ENCODE measurements at regions not wholly inside any gene's neighbourhood (a gene's known extent, or its start where the extent isn't known, plus 50 kb on each side); places are given as distances from the start of the nearest gene placed in this dataset.

DNA sequence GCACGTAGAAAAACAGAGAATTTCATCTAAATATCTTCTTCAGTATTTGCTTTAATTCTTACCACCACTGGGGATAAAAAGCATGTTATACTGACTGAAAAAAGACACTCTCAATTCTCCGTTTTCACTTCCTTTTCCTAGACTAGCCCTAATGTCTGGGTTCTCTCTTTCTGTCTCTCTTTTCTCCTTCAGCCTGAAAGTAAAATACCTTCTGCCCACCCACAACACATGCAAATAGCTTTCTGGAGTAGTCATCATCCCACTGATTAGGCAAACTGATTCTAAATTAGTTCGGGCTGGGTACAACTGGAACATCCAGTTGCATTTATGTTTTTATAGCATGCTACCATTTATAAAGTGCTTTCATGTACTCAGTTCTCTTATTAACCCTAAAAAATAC, 142.4 kb upstream of the ANKRD50 start:
- H3K36me3 ChIP-seq (ENCODE audit: insufficient read depth, low read length) = no peaks in the 10 kb centered on the region
- no peak overlapping the region for H3K4me3 ChIP-seq (ENCODE audit: insufficient read depth, low read length)
- H3K4me2 ChIP-seq (ENCODE audit: insufficient read depth, low read length) = peak overlapping the region; percentile 27
- no peaks in the 10 kb centered on the region for H4K20me1 ChIP-seq (ENCODE audit: insufficient read depth, low read length)
- H3K27ac ChIP-seq (ENCODE audit: low read depth, low read length) = no peak overlapping the region
- H3K9me3 ChIP-seq (ENCODE audit: low read depth, low read length) = no peaks in the 10 kb centered on the region
- H3K27me3 ChIP-seq (ENCODE audit: insufficient read depth, low read length) = no peaks in the 10 kb centered on the region
- TF ChIP-seq, protein P1, sequence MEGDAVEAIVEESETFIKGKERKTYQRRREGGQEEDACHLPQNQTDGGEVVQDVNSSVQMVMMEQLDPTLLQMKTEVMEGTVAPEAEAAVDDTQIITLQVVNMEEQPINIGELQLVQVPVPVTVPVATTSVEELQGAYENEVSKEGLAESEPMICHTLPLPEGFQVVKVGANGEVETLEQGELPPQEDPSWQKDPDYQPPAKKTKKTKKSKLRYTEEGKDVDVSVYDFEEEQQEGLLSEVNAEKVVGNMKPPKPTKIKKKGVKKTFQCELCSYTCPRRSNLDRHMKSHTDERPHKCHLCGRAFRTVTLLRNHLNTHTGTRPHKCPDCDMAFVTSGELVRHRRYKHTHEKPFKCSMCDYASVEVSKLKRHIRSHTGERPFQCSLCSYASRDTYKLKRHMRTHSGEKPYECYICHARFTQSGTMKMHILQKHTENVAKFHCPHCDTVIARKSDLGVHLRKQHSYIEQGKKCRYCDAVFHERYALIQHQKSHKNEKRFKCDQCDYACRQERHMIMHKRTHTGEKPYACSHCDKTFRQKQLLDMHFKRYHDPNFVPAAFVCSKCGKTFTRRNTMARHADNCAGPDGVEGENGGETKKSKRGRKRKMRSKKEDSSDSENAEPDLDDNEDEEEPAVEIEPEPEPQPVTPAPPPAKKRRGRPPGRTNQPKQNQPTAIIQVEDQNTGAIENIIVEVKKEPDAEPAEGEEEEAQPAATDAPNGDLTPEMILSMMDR (IDR thresholded peaks at IDR 0.05; ENCODE audit: extremely low read depth, low read depth, low read length) = no peak
- peaks cover 7% of the 10 kb centered on the region for H3K4me1 ChIP-seq (ENCODE audit: insufficient read depth, low read length)
- peak overlapping the region; percentile 30 for H2AFZ ChIP-seq (ENCODE audit: low read length)
- peak; percentile 32 for DNase-seq (ENCODE audit: insufficient read length, low spot score, missing footprints)
- H3K79me2 ChIP-seq (ENCODE audit: insufficient read depth, low read length) = no peaks in the 10 kb centered on the region

DNA sequence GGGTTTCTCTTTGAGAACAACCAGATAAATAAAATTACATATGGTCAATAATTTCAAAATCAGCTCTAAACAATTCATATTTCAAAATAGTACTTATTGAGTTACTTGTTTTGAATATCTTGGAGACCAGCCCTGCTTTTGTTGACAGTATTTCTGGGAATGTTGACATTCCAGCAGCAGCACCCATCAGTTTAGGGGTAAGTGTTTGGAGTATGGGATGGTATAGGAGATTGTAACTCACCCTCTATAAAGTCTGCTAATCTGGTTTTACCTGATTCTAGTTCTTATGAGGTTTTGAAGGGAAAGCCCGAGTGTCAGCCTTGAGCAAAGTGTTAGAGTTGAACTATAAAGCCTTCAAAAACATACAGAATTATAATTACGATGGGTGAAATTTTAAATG, 139.2 kb upstream of the ANKRD50 start:
- Histone ChIP-seq H3K36me3 (ENCODE audit: insufficient read depth, low read length) (no peaks in the 10 kb centered on the region), H3K27me3 (ENCODE audit: insufficient read depth, low read length) (no peaks in the 10 kb centered on the region), H4K20me1 (ENCODE audit: insufficient read depth, low read length) (no peaks in the 10 kb centered on the region), H3K9me3 (ENCODE audit: low read depth, low read length) (no peaks in the 10 kb centered on the region), H3K79me2 (ENCODE audit: insufficient read depth, low read length) (no peaks in the 10 kb centered on the region), H3K4me1 (ENCODE audit: insufficient read depth, low read length) (peaks cover 7% of the 10 kb centered on the region), H2AFZ (ENCODE audit: low read length) (no peak overlapping the region), H3K27ac (ENCODE audit: low read depth, low read length) (no peak overlapping the region), H3K4me3 (ENCODE audit: insufficient read depth, low read length) (no peak overlapping the region), H3K4me2 (ENCODE audit: insufficient read depth, low read length) (no peak overlapping the region)
- DNase-seq (ENCODE audit: insufficient read length, low spot score, missing footprints) = no peak
- TF ChIP-seq, protein P1 (IDR thresholded peaks at IDR 0.05; ENCODE audit: extremely low read depth, low read depth, low read length) = no peak

- no peaks in the 10 kb centered on the region for H4K20me1 ChIP-seq (ENCODE audit: insufficient read depth, low read length)
- H3K27ac ChIP-seq (ENCODE audit: low read depth, low read length) = no peak overlapping the region
- H3K27me3 ChIP-seq (ENCODE audit: insufficient read depth, low read length) = no peaks in the 10 kb centered on the region
- DNase-seq (ENCODE audit: insufficient read length, low spot score, missing footprints) = no peak
- no peaks in the 10 kb centered on the region for H3K36me3 ChIP-seq (ENCODE audit: insufficient read depth, low read length)
- no peak overlapping the region for H2AFZ ChIP-seq (ENCODE audit: low read length)
- H3K79me2 ChIP-seq (ENCODE audit: insufficient read depth, low read length) = no peaks in the 10 kb centered on the region
- TF ChIP-seq, protein P1 (IDR thresholded peaks at IDR 0.05; ENCODE audit: extremely low read depth, low read depth, low read length) = no peak
- no peaks in the 10 kb centered on the region for H3K9me3 ChIP-seq (ENCODE audit: low read depth, low read length)
- H3K4me1 ChIP-seq (ENCODE audit: insufficient read depth, low read length) = no peaks in the 10 kb centered on the region
- no peak overlapping the region for H3K4me2 ChIP-seq (ENCODE audit: insufficient read depth, low read length)
- no peak overlapping the region for H3K4me3 ChIP-seq (ENCODE audit: insufficient read depth, low read length)
Measured at GRCh38 chr4:124846306-124846705, 133.8 kb upstream of the ANKRD50 start.

- H3K36me3 ChIP-seq (ENCODE audit: insufficient read depth, low read length) = no peaks in the 10 kb centered on the region
- H4K20me1 ChIP-seq (ENCODE audit: insufficient read depth, low read length) = no peaks in the 10 kb centered on the region
- no peak overlapping the region for H3K4me3 ChIP-seq (ENCODE audit: insufficient read depth, low read length)
- no peak overlapping the region for H2AFZ ChIP-seq (ENCODE audit: low read length)
- H3K4me2 ChIP-seq (ENCODE audit: insufficient read depth, low read length) = no peak overlapping the region
- no peaks in the 10 kb centered on the region for H3K4me1 ChIP-seq (ENCODE audit: insufficient read depth, low read length)
- no peaks in the 10 kb centered on the region for H3K79me2 ChIP-seq (ENCODE audit: insufficient read depth, low read length)
- DNase-seq (ENCODE audit: insufficient read length, low spot score, missing footprints) = no peak
- TF ChIP-seq, protein P1 (IDR thresholded peaks at IDR 0.05; ENCODE audit: extremely low read depth, low read depth, low read length) = no peak
- H3K27me3 ChIP-seq (ENCODE audit: insufficient read depth, low read length) = no peaks in the 10 kb centered on the region
- no peak overlapping the region for H3K27ac ChIP-seq (ENCODE audit: low read depth, low read length)
- H3K9me3 ChIP-seq (ENCODE audit: low read depth, low read length) = peaks cover 7% of the 10 kb centered on the region
Measured at GRCh38 chr4:124839786-124840390, 127.4 kb upstream of the ANKRD50 start.
